ENCODE measurements at regions not wholly inside any gene's neighbourhood (a gene's known extent, or its start where the extent isn't known, plus 50 kb on each side); places are given as distances from the start of the nearest gene placed in this dataset.

DNA sequence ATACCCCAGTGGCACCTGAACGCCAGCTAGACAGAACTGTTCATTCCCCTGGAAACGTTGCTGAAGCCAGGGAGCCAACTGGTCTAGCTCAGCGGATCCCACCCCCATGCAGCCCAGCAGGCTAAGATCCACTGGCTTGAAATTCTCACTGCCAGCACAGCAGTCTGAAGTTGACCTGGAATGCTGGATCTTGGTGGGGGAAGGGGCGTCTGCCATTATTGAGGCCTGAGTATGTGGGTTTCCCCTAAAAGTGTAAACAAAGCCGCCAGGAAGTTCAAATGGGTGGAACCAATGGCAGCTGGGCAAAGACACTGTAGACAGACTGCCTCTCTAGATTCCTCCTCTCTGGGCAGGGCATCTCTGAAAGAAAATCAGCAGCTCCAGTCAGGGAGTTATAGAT lies 213.0 kb downstream of the NKX6-1 start:
- no peak for TF ChIP-seq FOXA1 (IDR thresholded peaks at IDR 0.05)
- no peak for TF ChIP-seq YY1 (IDR thresholded peaks at IDR 0.05)
- TF ChIP-seq, protein P1, sequence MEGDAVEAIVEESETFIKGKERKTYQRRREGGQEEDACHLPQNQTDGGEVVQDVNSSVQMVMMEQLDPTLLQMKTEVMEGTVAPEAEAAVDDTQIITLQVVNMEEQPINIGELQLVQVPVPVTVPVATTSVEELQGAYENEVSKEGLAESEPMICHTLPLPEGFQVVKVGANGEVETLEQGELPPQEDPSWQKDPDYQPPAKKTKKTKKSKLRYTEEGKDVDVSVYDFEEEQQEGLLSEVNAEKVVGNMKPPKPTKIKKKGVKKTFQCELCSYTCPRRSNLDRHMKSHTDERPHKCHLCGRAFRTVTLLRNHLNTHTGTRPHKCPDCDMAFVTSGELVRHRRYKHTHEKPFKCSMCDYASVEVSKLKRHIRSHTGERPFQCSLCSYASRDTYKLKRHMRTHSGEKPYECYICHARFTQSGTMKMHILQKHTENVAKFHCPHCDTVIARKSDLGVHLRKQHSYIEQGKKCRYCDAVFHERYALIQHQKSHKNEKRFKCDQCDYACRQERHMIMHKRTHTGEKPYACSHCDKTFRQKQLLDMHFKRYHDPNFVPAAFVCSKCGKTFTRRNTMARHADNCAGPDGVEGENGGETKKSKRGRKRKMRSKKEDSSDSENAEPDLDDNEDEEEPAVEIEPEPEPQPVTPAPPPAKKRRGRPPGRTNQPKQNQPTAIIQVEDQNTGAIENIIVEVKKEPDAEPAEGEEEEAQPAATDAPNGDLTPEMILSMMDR (IDR thresholded peaks at IDR 0.05; ENCODE audit: low read depth, low read length, missing input control), result no peak
